ENCODE measurements at regions not wholly inside any gene's neighbourhood (a gene's known extent, or its start where the extent isn't known, plus 50 kb on each side); places are given as distances from the start of the nearest gene placed in this dataset.
A peak's percentile ranks its signal among the peaks of the same experiment; 100 is the strongest.

DNA sequence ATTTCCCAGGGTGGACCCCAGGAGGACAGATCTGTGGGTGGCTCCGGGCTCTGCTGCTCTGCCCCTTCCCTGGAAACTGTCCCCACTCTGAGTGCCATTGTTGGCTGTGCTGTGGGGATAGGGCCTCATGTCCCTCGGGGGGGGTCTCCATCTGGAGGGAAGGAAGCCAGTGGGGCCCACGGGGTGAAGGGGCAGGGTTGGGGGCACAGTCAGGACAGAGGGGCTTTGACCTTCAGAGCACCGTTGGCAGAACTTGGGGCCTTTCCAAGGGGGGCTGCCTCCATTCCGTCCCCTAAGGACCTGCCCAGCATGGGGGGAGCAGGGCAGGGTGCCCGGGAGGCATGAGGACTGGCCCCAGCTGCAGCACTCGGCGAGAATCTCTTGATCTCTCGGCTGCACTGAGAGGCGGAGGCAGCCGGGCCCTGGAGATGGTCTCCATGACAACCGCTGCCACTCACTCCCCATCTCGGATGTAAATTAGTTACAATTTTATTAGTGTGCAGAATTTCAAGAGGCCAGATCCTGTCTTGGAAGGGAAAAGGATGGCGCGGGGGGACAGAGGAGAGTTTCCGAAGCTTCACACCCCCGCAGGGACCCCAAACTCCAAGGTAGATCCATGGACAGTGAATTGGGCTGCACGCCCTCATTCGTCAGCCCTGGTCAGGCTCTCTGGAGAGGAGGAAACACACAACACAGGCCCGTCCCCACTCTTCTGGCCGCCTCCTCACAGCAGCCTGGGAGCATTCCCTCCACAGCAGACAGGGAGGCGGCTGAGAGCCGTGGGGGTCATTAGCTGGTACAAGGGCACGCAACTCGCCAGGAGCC, 216.2 kb upstream of the IER5L start:
- no peaks in the 10 kb centered on the region for H3K36me3 ChIP-seq (ENCODE audit: insufficient read depth, low read length)
- Mint-ChIP-seq H3K4me1 (no peaks in the 10 kb centered on the region), H3K9me3 (no peaks in the 10 kb centered on the region), H3K27me3 (no peaks in the 10 kb centered on the region), H3K36me3 (no peaks in the 10 kb centered on the region), H3K27ac (no peak overlapping the region), H3K4me3 (no peak overlapping the region)
- no peak overlapping the region for H3K27ac ChIP-seq (ENCODE audit: low read depth, low read length)
- no peak for DNase-seq
- ChIA-PET POLR2A (ENCODE audit: partially characterized antibody) (no interaction called here), CTCF (ENCODE audit: partially characterized antibody) (no interaction called here)
- H3K27me3 ChIP-seq (ENCODE audit: insufficient read depth, low read length) = no peaks in the 10 kb centered on the region
- H3K4me1 ChIP-seq (ENCODE audit: insufficient read depth, low read length) = no peaks in the 10 kb centered on the region
- intact Hi-C loops (cut with micrococcal nuclease) = no loop called here
- no peaks in the 10 kb centered on the region for H3K9me3 ChIP-seq (ENCODE audit: control insufficient read depth in 1 of 2, low read length in 2 of 2)
- no peak overlapping the region for H3K4me3 ChIP-seq (ENCODE audit: low read length in 2 of 2)

GRCh38 chr9:129393064-129393463, 215.0 kb upstream of the IER5L start:
- no peaks in the 10 kb centered on the region for H3K27me3 Mint-ChIP-seq
- DNase-seq = no peak

DNA sequence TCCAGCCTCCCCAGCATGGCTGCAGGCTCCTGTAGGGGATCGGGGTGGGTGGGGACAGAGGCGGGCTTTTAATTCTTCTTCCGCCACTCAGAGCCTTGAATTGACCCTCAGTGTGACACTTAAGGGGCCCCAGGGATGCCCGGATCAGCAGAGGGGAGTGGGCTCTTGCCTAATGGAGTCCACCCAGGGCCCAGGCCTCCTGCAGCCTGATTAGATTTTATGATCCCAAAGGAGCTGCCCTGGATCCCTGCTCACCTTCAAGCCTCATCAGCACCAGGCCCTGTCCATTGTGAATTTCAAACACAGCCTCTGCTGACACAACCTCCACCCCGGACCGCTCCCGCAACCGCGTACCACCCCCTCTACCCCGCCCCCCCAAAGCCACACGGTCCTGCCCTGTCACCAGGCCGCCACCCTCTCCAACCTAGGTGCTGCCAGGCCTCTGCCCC, 214.1 kb upstream of the IER5L start:
- CTCF ChIA-PET (ENCODE audit: partially characterized antibody) = interaction anchor here (0.8 kb wide), 1 partner anchor 19 kb away, joined by 3 read pairs; no protein-coding TSS in a partner anchor

More at GRCh38 chr9:129393064-129393463, 215.0 kb upstream of the IER5L start:
- Histone ChIP-seq H3K4me3 (ENCODE audit: low read length in 2 of 2) (no peak overlapping the region), H3K36me3 (ENCODE audit: insufficient read depth, low read length) (no peaks in the 10 kb centered on the region), H3K27me3 (ENCODE audit: insufficient read depth, low read length) (no peaks in the 10 kb centered on the region), H3K27ac (ENCODE audit: low read depth, low read length) (no peak overlapping the region), H3K4me1 (ENCODE audit: insufficient read depth, low read length) (no peaks in the 10 kb centered on the region), H3K9me3 (ENCODE audit: control insufficient read depth in 1 of 2, low read length in 2 of 2) (no peaks in the 10 kb centered on the region)
- Mint-ChIP-seq H3K36me3 (no peaks in the 10 kb centered on the region), H3K4me3 (no peak overlapping the region), H3K4me1 (no peaks in the 10 kb centered on the region), H3K9me3 (no peaks in the 10 kb centered on the region), H3K27ac (peak overlapping the region in 1 of 7 donors; percentile 35)
- ChIA-PET CTCF (ENCODE audit: partially characterized antibody) (no interaction called here), POLR2A (ENCODE audit: partially characterized antibody) (no interaction called here)
- intact Hi-C loops (cut with micrococcal nuclease) = no loop called here

DNA sequence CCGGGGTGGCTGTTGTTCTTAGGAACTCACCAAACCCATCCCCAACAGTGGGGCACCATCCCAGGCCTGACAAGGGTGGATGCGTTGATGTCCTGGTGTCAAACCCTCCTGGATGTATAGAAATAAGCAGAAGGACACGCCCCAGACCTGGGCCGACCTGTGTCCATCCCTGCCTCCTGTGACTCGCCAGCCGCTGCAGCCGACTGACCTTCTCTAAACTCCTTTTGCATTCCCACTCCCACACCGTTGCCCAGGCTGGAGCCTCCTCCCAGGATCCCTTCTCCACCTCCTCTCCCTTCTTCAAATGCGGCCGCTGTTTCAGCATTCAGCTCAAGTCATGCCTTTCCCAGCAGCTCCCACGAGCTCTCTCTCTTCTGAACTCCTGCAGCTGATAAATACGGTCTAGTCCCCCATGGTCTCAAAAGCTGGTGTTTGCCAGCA, 213.2 kb upstream of the IER5L start:
- intact Hi-C loops (cut with micrococcal nuclease) = no loop called here
- ChIA-PET POLR2A (ENCODE audit: partially characterized antibody) (no interaction called here), CTCF (ENCODE audit: partially characterized antibody) (no interaction called here)
- Histone ChIP-seq H3K36me3 (ENCODE audit: insufficient read depth, low read length) (no peaks in the 10 kb centered on the region), H3K4me1 (ENCODE audit: insufficient read depth, low read length) (no peaks in the 10 kb centered on the region), H3K27ac (ENCODE audit: low read depth, low read length) (no peak overlapping the region), H3K9me3 (ENCODE audit: control insufficient read depth in 1 of 2, low read length in 2 of 2) (no peaks in the 10 kb centered on the region), H3K4me3 (ENCODE audit: low read length in 2 of 2) (no peak overlapping the region), H3K27me3 (ENCODE audit: insufficient read depth, low read length) (no peaks in the 10 kb centered on the region)
- H3K27ac Mint-ChIP-seq = no peak overlapping the region
- no peaks in the 10 kb centered on the region for H3K27me3 Mint-ChIP-seq
- H3K36me3 Mint-ChIP-seq = no peaks in the 10 kb centered on the region
- H3K4me3 Mint-ChIP-seq = no peak overlapping the region
- DNase-seq = no peak
- H3K9me3 Mint-ChIP-seq = no peaks in the 10 kb centered on the region
- peaks cover 0 to 2% (median 0%) of the 10 kb centered on the region in 4 donors for H3K4me1 Mint-ChIP-seq

More for the DNA sequence above, 214.1 kb upstream of the IER5L start:
- intact Hi-C loops (cut with micrococcal nuclease) = no loop called here
- Histone ChIP-seq H3K9me3 (ENCODE audit: control insufficient read depth in 1 of 2, low read length in 2 of 2) (no peaks in the 10 kb centered on the region), H3K27me3 (ENCODE audit: insufficient read depth, low read length) (no peaks in the 10 kb centered on the region), H3K4me1 (ENCODE audit: insufficient read depth, low read length) (no peaks in the 10 kb centered on the region), H3K36me3 (ENCODE audit: insufficient read depth, low read length) (no peaks in the 10 kb centered on the region), H3K4me3 (ENCODE audit: low read length in 2 of 2) (no peak overlapping the region), H3K27ac (ENCODE audit: low read depth, low read length) (no peak overlapping the region)
- Mint-ChIP-seq H3K4me3 (no peak overlapping the region), H3K9me3 (no peaks in the 10 kb centered on the region), H3K36me3 (no peaks in the 10 kb centered on the region), H3K4me1 (peaks cover 0 to 2% (median 0%) of the 10 kb centered on the region in 4 donors), H3K27ac (no peak overlapping the region), H3K27me3 (no peaks in the 10 kb centered on the region)
- DNase-seq = no peak
- POLR2A ChIA-PET (ENCODE audit: partially characterized antibody) = no interaction called here

GRCh38 chr9:129390541-129390940, 212.5 kb upstream of the IER5L start:
- Mint-ChIP-seq H3K4me3 (no peak overlapping the region), H3K36me3 (no peaks in the 10 kb centered on the region), H3K4me1 (peaks cover 0 to 2% (median 0%) of the 10 kb centered on the region in 4 donors), H3K27ac (no peak overlapping the region), H3K27me3 (no peaks in the 10 kb centered on the region), H3K9me3 (no peaks in the 10 kb centered on the region)
- no peaks in the 10 kb centered on the region for H3K9me3 ChIP-seq (ENCODE audit: control insufficient read depth in 1 of 2, low read length in 2 of 2)
- ChIA-PET CTCF (ENCODE audit: partially characterized antibody) (no interaction called here), POLR2A (ENCODE audit: partially characterized antibody) (no interaction called here)
- H3K27me3 ChIP-seq (ENCODE audit: insufficient read depth, low read length) = no peaks in the 10 kb centered on the region
- no peak for DNase-seq
- H3K4me3 ChIP-seq (ENCODE audit: low read length in 2 of 2) = no peak overlapping the region
- intact Hi-C loops (cut with micrococcal nuclease) = no loop called here
- H3K27ac ChIP-seq (ENCODE audit: low read depth, low read length) = no peak overlapping the region
- no peaks in the 10 kb centered on the region for H3K4me1 ChIP-seq (ENCODE audit: insufficient read depth, low read length)
- H3K36me3 ChIP-seq (ENCODE audit: insufficient read depth, low read length) = no peaks in the 10 kb centered on the region

DNA sequence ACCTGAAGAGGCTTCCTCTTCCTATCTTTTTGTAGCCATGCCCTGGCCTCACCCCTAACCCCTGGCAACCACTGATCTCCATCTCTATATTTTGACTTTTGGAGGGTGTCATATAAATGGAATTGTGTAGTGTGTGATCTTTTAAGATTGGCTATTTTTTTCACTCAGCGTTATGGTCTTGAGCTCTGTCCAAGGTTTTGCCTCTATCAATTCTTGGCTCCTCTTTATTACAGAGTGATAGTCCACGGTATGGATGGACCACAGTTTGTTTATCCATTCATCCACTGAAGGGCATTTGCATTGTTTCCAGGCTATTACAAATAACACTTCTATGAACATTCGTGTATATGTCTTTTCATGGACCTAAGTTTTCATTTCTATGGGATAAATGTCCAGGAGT, 209.8 kb upstream of the IER5L start:
- Histone ChIP-seq H3K36me3 (ENCODE audit: insufficient read depth, low read length) (no peaks in the 10 kb centered on the region), H3K4me1 (ENCODE audit: insufficient read depth, low read length) (peaks cover 9% of the 10 kb centered on the region), H3K27me3 (ENCODE audit: insufficient read depth, low read length) (no peaks in the 10 kb centered on the region), H3K9me3 (ENCODE audit: control insufficient read depth in 1 of 2, low read length in 2 of 2) (no peaks in the 10 kb centered on the region), H3K4me3 (ENCODE audit: low read length in 2 of 2) (no peak overlapping the region), H3K27ac (ENCODE audit: low read depth, low read length) (no peak overlapping the region)
- Mint-ChIP-seq H3K9me3 (no peaks in the 10 kb centered on the region), H3K36me3 (no peaks in the 10 kb centered on the region), H3K4me1 (peaks cover 0 to 9% (median 4%) of the 10 kb centered on the region in 4 donors), H3K4me3 (no peak overlapping the region), H3K27me3 (no peaks in the 10 kb centered on the region), H3K27ac (peak overlapping the region in 4 of 7 donors; percentile 0 to 36 (median 12))
- intact Hi-C loops (cut with micrococcal nuclease) = loop anchor here (10.0 kb wide), 1 partner anchor 213 kb away; the partner anchor contains the start of gene IER5L
- POLR2A ChIA-PET (ENCODE audit: partially characterized antibody) = no interaction called here
- CTCF ChIA-PET (ENCODE audit: partially characterized antibody) = interaction anchor here (1.5 kb wide), 1 partner anchor 246 kb away, joined by 3 read pairs; no protein-coding TSS in a partner anchor
- no peak for DNase-seq

DNA sequence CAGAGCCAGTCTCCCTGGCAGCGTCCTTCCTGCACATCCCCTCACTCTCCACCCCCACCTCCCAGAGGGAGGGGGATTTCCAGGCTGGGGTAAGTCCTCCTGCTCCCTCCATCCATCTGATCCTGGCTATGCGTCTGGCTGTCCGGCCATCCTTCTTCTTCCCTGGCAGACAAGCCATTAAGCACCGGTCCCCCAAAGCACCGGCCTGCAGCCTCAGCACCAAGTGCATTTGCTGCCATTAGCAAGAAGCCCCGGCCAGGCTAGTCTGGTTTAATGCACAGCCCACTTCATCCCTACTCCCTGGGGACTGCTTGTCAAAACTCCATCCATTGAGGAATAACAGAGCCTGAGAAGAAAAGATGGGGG, 208.7 kb upstream of the IER5L start:
- Histone ChIP-seq H3K4me1 (ENCODE audit: insufficient read depth, low read length) (peaks cover 11% of the 10 kb centered on the region), H3K27ac (ENCODE audit: low read depth, low read length) (no peak overlapping the region), H3K9me3 (ENCODE audit: control insufficient read depth in 1 of 2, low read length in 2 of 2) (no peaks in the 10 kb centered on the region), H3K36me3 (ENCODE audit: insufficient read depth, low read length) (no peaks in the 10 kb centered on the region), H3K4me3 (ENCODE audit: low read length in 2 of 2) (no peak overlapping the region), H3K27me3 (ENCODE audit: insufficient read depth, low read length) (no peaks in the 10 kb centered on the region)
- H3K9me3 Mint-ChIP-seq = no peaks in the 10 kb centered on the region
- no peak for DNase-seq
- peaks cover 0 to 13% (median 4%) of the 10 kb centered on the region in 4 donors for H3K4me1 Mint-ChIP-seq
- H3K36me3 Mint-ChIP-seq = no peaks in the 10 kb centered on the region
- no peak overlapping the region for H3K27ac Mint-ChIP-seq
- POLR2A ChIA-PET (ENCODE audit: partially characterized antibody) = no interaction called here
- H3K4me3 Mint-ChIP-seq = no peak overlapping the region
- intact Hi-C loops (cut with micrococcal nuclease) = loop anchor here (10.0 kb wide), 1 partner anchor 212 kb away; the partner anchor contains the start of gene IER5L
- CTCF ChIA-PET (ENCODE audit: partially characterized antibody) = interaction anchor here (1.5 kb wide), 1 partner anchor 245 kb away, joined by 3 read pairs; no protein-coding TSS in a partner anchor
- no peaks in the 10 kb centered on the region for H3K27me3 Mint-ChIP-seq

All from CD4-positive, alpha-beta memory T cell (primary cell).